GM12873 (cell line): ENCODE measurements at regions not wholly inside any gene's neighbourhood (a gene's known extent, or its start where the extent isn't known, plus 50 kb on each side); places are given as distances from the start of the nearest gene placed in this dataset.

Experiments
- CTCF ChIP-seq: IDR thresholded peaks from 2 replicates; pipeline ENCODE4 v1.5.1; 2012; ENCODE audit warnings: low read depth, mild to moderate bottlenecking, moderate library complexity, low read length, control low read depth; ENCODE audit not compliant: insufficient read depth; ENCODE audit errors: missing control alignments

- no peak for TF ChIP-seq CTCF
Measured at GRCh38 chr2:216920143-216920876, 60.4 kb upstream of the TNP1 start.

- TF ChIP-seq CTCF = no peak
Measured at GRCh38 chr2:216918088-216918680, 58.3 kb upstream of the TNP1 start.

- no peak for TF ChIP-seq CTCF
Measured at GRCh38 chr2:216916956-216917650, 57.2 kb upstream of the TNP1 start.

DNA sequence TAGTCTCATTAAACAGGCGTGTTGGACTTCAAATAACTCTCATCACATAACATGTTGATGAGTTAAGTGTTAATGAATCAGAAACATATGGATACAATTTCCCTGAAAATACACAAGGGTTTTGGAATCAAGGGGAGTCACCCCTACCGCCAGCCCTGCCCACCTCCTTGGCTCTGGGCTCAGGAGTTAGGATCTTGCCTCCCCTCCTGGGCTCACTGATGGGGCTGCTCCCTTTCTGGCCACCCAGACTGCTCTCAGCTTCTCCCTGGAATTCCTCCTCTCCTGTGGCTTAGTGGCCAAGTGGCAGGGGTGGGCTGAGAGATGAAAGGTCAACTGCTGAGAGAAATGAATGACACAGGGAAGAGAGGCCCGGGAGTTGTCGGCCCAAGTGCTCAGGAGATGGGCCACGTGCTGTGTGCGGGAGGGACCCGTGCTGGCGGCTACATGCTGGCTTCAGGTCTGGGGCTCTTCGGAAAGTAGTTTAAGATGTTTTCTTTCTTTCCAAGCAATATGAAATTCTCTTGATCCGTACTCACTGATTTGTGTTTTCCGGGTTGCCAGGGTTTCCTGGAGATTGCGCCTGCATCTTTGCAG lies 55.8 kb upstream of the TNP1 start:
- no peak for TF ChIP-seq CTCF

- no peak for TF ChIP-seq CTCF
Measured at GRCh38 chr2:216914491-216914890, 54.6 kb upstream of the TNP1 start.

DNA sequence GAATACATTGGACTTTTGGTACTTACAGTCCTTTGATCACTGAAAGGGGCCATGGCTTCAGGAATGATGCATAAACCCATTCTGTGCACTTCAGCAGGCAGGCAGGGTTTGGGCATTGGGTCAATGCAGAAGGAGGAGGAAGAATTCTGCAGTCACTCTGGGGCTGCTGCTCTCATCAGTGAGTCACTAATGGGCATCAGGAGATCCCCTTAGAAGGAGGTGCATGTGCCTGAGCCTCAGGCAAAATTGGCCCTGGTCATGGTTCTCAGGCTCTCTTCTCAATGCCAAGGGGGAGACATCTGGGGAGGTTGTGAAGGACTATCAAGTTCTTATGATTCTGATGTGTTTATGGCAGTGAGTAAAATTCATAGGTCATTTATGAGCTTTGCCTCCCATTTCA lies 52.0 kb upstream of the TNP1 start:
- TF ChIP-seq CTCF = no peak

- no peak for TF ChIP-seq CTCF
Measured at GRCh38 chr2:216911008-216911407, 51.1 kb upstream of the TNP1 start.
